ENCODE measurements at regions not wholly inside any gene's neighbourhood (a gene's known extent, or its start where the extent isn't known, plus 50 kb on each side); places are given as distances from the start of the nearest gene placed in this dataset.

DNA sequence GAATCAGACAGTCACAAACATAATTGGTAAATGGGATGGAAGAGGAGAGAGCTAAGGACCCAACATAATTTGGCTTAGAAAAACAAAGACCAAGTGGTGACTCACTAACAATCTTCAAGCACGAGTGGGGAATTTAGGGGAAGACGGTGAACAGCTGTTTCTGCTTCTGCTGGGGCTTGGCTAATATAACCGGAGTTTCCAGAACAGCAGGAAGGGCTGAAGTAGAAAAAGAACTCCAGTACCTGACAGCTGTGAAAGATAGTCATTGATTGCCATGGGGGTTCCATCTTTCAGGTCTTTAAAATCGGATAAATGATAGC lies 290.9 kb upstream of the LDB2 start (continued):
- TF ChIP-seq, protein P1, sequence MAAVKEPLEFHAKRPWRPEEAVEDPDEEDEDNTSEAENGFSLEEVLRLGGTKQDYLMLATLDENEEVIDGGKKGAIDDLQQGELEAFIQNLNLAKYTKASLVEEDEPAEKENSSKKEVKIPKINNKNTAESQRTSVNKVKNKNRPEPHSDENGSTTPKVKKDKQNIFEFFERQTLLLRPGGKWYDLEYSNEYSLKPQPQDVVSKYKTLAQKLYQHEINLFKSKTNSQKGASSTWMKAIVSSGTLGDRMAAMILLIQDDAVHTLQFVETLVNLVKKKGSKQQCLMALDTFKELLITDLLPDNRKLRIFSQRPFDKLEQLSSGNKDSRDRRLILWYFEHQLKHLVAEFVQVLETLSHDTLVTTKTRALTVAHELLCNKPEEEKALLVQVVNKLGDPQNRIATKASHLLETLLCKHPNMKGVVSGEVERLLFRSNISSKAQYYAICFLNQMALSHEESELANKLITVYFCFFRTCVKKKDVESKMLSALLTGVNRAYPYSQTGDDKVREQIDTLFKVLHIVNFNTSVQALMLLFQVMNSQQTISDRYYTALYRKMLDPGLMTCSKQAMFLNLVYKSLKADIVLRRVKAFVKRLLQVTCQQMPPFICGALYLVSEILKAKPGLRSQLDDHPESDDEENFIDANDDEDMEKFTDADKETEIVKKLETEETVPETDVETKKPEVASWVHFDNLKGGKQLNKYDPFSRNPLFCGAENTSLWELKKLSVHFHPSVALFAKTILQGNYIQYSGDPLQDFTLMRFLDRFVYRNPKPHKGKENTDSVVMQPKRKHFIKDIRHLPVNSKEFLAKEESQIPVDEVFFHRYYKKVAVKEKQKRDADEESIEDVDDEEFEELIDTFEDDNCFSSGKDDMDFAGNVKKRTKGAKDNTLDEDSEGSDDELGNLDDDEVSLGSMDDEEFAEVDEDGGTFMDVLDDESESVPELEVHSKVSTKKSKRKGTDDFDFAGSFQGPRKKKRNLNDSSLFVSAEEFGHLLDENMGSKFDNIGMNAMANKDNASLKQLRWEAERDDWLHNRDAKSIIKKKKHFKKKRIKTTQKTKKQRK (IDR thresholded peaks at IDR 0.05; ENCODE audit: low read depth, low read length): no peak
- TF ChIP-seq ETV6 (conservative IDR thresholded peaks at IDR 0.05 in 1 of 2, IDR thresholded peaks at IDR 0.05 in 1 of 2; ENCODE audit: borderline replicate concordance in 1 of 2, low read depth in 1 of 2) (no peak), HCFC1 (IDR thresholded peaks at IDR 0.05; ENCODE audit: low read length) (no peak), IRF4 (IDR thresholded peaks at IDR 0.05; ENCODE audit: low read depth, low read length) (no peak), HDGF (IDR thresholded peaks at IDR 0.05) (no peak), ZNF217 (IDR thresholded peaks at IDR 0.05) (no peak), TAF1 (IDR thresholded peaks at IDR 0.05; ENCODE audit: borderline replicate concordance, low read depth, low read length) (no peak), CREM (IDR thresholded peaks at IDR 0.05; ENCODE audit: low read depth) (no peak), PAX5 (IDR thresholded peaks at IDR 0.05; ENCODE audit: borderline replicate concordance, low read depth, low read length) (no peak)

DNA sequence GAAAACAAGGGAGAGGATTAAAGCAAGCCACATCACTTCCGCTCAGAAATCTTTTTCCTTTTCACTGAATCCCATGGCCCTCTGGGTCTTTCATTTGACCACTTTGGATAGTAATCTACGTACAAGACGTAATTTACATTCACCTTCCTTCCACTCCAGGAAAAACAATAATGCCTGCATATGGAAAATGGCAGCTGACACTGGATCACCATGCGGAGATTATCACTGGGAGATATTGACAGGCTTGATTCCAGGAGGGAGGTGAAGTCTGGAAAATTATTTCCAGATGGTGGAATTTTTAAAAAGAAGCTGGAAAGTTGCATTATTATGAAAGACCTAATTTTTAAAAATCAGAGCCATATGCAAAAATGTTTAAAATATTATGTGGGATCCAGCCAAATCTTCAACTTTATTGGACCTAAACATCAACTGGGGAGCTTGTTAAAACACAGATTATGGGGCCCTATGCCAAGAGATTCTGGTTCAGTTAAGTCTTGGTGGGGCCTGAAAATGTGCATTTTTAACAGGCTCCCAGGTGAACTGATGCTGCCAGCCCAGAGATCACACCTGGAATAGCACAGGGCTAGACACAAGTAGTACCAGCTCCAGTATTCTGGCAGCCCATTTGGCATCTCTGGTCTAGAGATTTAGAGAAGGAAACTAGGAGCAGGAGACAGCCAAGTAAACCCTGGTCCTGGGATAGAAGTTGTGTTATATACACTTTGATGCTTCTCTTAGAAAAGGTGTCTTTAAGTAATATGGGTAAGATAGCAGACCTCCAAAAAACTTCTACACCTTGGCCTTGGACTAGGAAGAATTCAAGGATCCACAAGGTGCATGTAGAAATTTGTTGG lies 290.3 kb upstream of the LDB2 start:
- no TSS peak for BruUV-seq (replicated peaks)
- no peak for DNase-seq (ENCODE audit: low read depth, low spot score)
- CTCF ChIA-PET: interaction anchor here (0.8 kb wide), 1 partner anchor 34 kb away, joined by 4 read pairs; no protein-coding TSS in a partner anchor

More for the DNA sequence above, 290.3 kb upstream of the LDB2 start:
- in situ Hi-C loops (cut with MboI) (no loop called here), intact Hi-C loops (cut with micrococcal nuclease; ENCODE audit: unreplicated experiment) (no loop called here)
- no peaks in the 10 kb centered on the region for H3K4me1 ChIP-seq (ENCODE audit: control insufficient read depth, insufficient read depth, low read length)
- no peaks in the 10 kb centered on the region for H3K9me3 ChIP-seq (replicated peaks; ENCODE audit: control insufficient read depth, insufficient read depth, low read length)
- H3K4me3 ChIP-seq: no peak overlapping the region
- H2AFZ ChIP-seq (ENCODE audit: control insufficient read depth, low read depth, low read length): no peak overlapping the region
- ChIA-PET POLR2A (no interaction called here), RAD21 (ENCODE audit: unreplicated experiment) (interaction anchor here (1.3 kb wide), 1 partner anchor 135 kb away, joined by 3 read pairs; no protein-coding TSS in a partner anchor), SMC1A (ENCODE audit: uncharacterized antibody, unreplicated experiment) (no interaction called here)
- FAIRE-seq: no peak
- no peak overlapping the region for H3K4me2 ChIP-seq (ENCODE audit: control insufficient read depth, insufficient read depth)
- H3K36me3 ChIP-seq (ENCODE audit: control insufficient read depth in 2 of 2, insufficient read depth in 2 of 2, low read length in 1 of 2): no peaks in the 10 kb centered on the region
- H3K27me3 ChIP-seq (replicated peaks in 1 of 2; ENCODE audit: control insufficient read depth in 2 of 2, insufficient read depth in 2 of 2, low read length in 1 of 2): no peaks in the 10 kb centered on the region
- H4K20me1 ChIP-seq (ENCODE audit: control insufficient read depth, insufficient read depth): no peaks in the 10 kb centered on the region
- 4% methylated on average over 4 of the region's 4 CpGs for WGBS (ENCODE audit: insufficient coverage, insufficient replicate concordance, low lambda C conversion rate, missing lambda C conversion rate)
- H3K9ac ChIP-seq (ENCODE audit: control insufficient read depth, insufficient read depth, low read length): no peak overlapping the region
- H3K27ac ChIP-seq (ENCODE audit: control insufficient read depth, insufficient read depth): no peak overlapping the region
- H3K79me2 ChIP-seq (ENCODE audit: control insufficient read depth, insufficient read depth, low read length): no peaks in the 10 kb centered on the region
- ATAC-seq: no peak
- no peak for TF ChIP-seq SMARCA5 (IDR thresholded peaks at IDR 0.05)
- no peak for TF ChIP-seq SREBF2 (IDR thresholded peaks at IDR 0.05; ENCODE audit: low read length)
- TF ChIP-seq RAD51 (IDR thresholded peaks at IDR 0.05): no peak
- TF ChIP-seq HDAC6 (IDR thresholded peaks at IDR 0.05; ENCODE audit: unreplicated experiment): no peak
- TF ChIP-seq MEF2A (IDR thresholded peaks at IDR 0.05; ENCODE audit: insufficient read depth, low read depth, low read length): no peak
- TF ChIP-seq SRF (IDR thresholded peaks at IDR 0.05; ENCODE audit: low read depth in 2 of 2, low read length in 2 of 2): no peak
- no peak for TF ChIP-seq KAT2A (conservative IDR thresholded peaks at IDR 0.05; ENCODE audit: control insufficient read depth, low read depth, low read length)
